HEK293 (cell line): ENCODE measurements at regions not wholly inside any gene's neighbourhood (a gene's known extent, or its start where the extent isn't known, plus 50 kb on each side); places are given as distances from the start of the nearest gene placed in this dataset.

Experiments used
- CTCF ChIA-PET: fragments of 350-600 bp; formaldehyde crosslinking; extraction: SDS; loops from one replicate; lab custom pipeline; 2021; ENCODE audit warnings: antibody characterized with exemption; lab: Yijun Ruan, JAX
- POLR2A ChIA-PET: fragments of 300-600 bp; formaldehyde crosslinking; extraction: SDS; loops from one replicate; lab custom pipeline; 2020; ENCODE audit warnings: antibody characterized with exemption, inconsistent platforms; lab: Yijun Ruan, JAX
- H3K27ac ChIP-seq: fragments of 200-500 bp; sonication (Bioruptor generic); 2 replicates; pipeline ENCODE4 v1.5.1; 2014; ENCODE audit warnings: low read depth, low read length, control low read depth, inconsistent platforms; ENCODE audit errors: extremely low read depth
- H3K36me3 ChIP-seq, 2 experiments: fragments of 200-500 bp in 1 of 2; sonication (Bioruptor generic) in 1 of 2; 1 replicate in 1 of 2; 2 replicates in 1 of 2; pipeline ENCODE4 v1.5.1; 2014 to 2017; ENCODE audit warnings: inconsistent platforms in 2 of 2, low read length in 2 of 2; ENCODE audit not compliant: control insufficient read depth in 2 of 2, insufficient read depth in 1 of 2
- H3K4me1 ChIP-seq: fragments of 200-500 bp; sonication (Bioruptor generic); 2 replicates; pipeline ENCODE4 v1.5.1; 2014; ENCODE audit warnings: mild to moderate bottlenecking, low read length, inconsistent platforms; ENCODE audit not compliant: control insufficient read depth, insufficient read depth
- H3K4me3 ChIP-seq: 2 replicates; pipeline ENCODE4 v1.5.1; 2011; ENCODE audit warnings: low read depth, mild to moderate bottlenecking, control low read depth, low read length, moderate library complexity
- H3K9me3 ChIP-seq: fragments of 200-500 bp; sonication (Bioruptor generic); 2 replicates; pipeline ENCODE4 v1.5.1; 2014; ENCODE audit warnings: low read depth, low read length, inconsistent platforms; ENCODE audit not compliant: control insufficient read depth, insufficient read depth
- BCL11B ChIP-seq: fragments of 450-650 bp; formaldehyde crosslinking; IDR thresholded peaks from 2 replicates; pipeline ENCODE4 v1.5.1; 2016; ENCODE audit warnings: low read depth, missing biosample characterization, missing genetic modification characterization
- CTCF ChIP-seq: fragments of 450-650 bp; formaldehyde crosslinking; IDR thresholded peaks from 2 replicates; pipeline ENCODE4 v1.5.1; 2016; ENCODE audit warnings: missing biosample characterization, missing genetic modification characterization
- KLF1 ChIP-seq: fragments of 450-650 bp; formaldehyde crosslinking; IDR thresholded peaks from 2 replicates; pipeline ENCODE4 v1.5.1; 2016; ENCODE audit warnings: missing biosample characterization, missing genetic modification characterization
- KLF8 ChIP-seq: fragments of 450-650 bp; formaldehyde crosslinking; IDR thresholded peaks from 2 replicates; pipeline ENCODE4 v1.5.1; 2016; ENCODE audit warnings: missing biosample characterization, missing genetic modification characterization
- REPIN1 ChIP-seq: fragments of 450-650 bp; formaldehyde crosslinking; IDR thresholded peaks from 2 replicates; pipeline ENCODE4 v1.5.1; 2017; ENCODE audit warnings: missing biosample characterization, missing genetic modification characterization, low read depth
- SP3 ChIP-seq: fragments of 450-650 bp; formaldehyde crosslinking; IDR thresholded peaks from 2 replicates; pipeline ENCODE4 v1.5.1; 2016; ENCODE audit warnings: missing biosample characterization, missing genetic modification characterization
- ZFHX2 ChIP-seq: fragments of 450-650 bp; formaldehyde crosslinking; conservative IDR thresholded peaks from 2 replicates; pipeline ENCODE4 v1.5.1; 2016; ENCODE audit warnings: missing biosample characterization, missing genetic modification characterization
- ZIC2 ChIP-seq: fragments of 450-650 bp; formaldehyde crosslinking; IDR thresholded peaks from 2 replicates; pipeline ENCODE4 v1.5.1; 2016; ENCODE audit warnings: missing biosample characterization, missing genetic modification characterization
- ZNF114 ChIP-seq: fragments of 450-650 bp; formaldehyde crosslinking; IDR thresholded peaks from 2 replicates; pipeline ENCODE4 v1.5.0; 2017; ENCODE audit warnings: missing biosample characterization, missing genetic modification characterization
- ZNF132 ChIP-seq: fragments of 450-650 bp; formaldehyde crosslinking; IDR thresholded peaks from 2 replicates; pipeline ENCODE4 v1.5.1; 2017; ENCODE audit warnings: missing biosample characterization, missing genetic modification characterization, borderline replicate concordance
- ZNF169 ChIP-seq: fragments of 450-650 bp; formaldehyde crosslinking; IDR thresholded peaks from 2 replicates; pipeline ENCODE4 v1.5.1; 2016; ENCODE audit warnings: missing biosample characterization, missing genetic modification characterization
- ZNF18 ChIP-seq: fragments of 450-650 bp; formaldehyde crosslinking; IDR thresholded peaks from 2 replicates; pipeline ENCODE4 v1.5.1; 2016; ENCODE audit warnings: missing biosample characterization, missing genetic modification characterization
- ZNF202 ChIP-seq: fragments of 450-650 bp; formaldehyde crosslinking; IDR thresholded peaks from 2 replicates; pipeline ENCODE4 v1.5.1; 2016; ENCODE audit warnings: missing biosample characterization, missing genetic modification characterization, borderline replicate concordance
- ZNF211 ChIP-seq: fragments of 450-650 bp; formaldehyde crosslinking; IDR thresholded peaks from 2 replicates; pipeline ENCODE4 v1.5.1; 2016; ENCODE audit warnings: low read depth, missing biosample characterization, missing genetic modification characterization
- ZNF239 ChIP-seq: fragments of 450-650 bp; formaldehyde crosslinking; IDR thresholded peaks from 2 replicates; pipeline ENCODE4 v1.5.1; 2016; ENCODE audit warnings: missing biosample characterization, missing genetic modification characterization
- ZNF26 ChIP-seq: fragments of 450-650 bp; formaldehyde crosslinking; IDR thresholded peaks from 2 replicates; pipeline ENCODE4 v1.5.1; 2016; ENCODE audit warnings: missing biosample characterization, missing genetic modification characterization
- ZNF292 ChIP-seq: fragments of 450-650 bp; formaldehyde crosslinking; IDR thresholded peaks from 2 replicates; pipeline ENCODE4 v1.5.1; 2016; ENCODE audit warnings: low read depth, missing biosample characterization, missing genetic modification characterization, borderline replicate concordance
- ZNF311 ChIP-seq: fragments of 450-650 bp; formaldehyde crosslinking; IDR thresholded peaks from 2 replicates; pipeline ENCODE4 v1.5.1; 2017; ENCODE audit warnings: missing biosample characterization, missing genetic modification characterization, borderline replicate concordance
- ZNF391 ChIP-seq: fragments of 450-650 bp; formaldehyde crosslinking; IDR thresholded peaks from 2 replicates; pipeline ENCODE4 v1.5.1; 2016; ENCODE audit warnings: low read depth, missing biosample characterization, missing genetic modification characterization, borderline replicate concordance
- ZNF548 ChIP-seq: fragments of 450-650 bp; formaldehyde crosslinking; IDR thresholded peaks from 2 replicates; pipeline ENCODE4 v1.5.1; 2016; ENCODE audit warnings: missing biosample characterization, missing genetic modification characterization
- ZNF585B ChIP-seq: fragments of 450-650 bp; formaldehyde crosslinking; IDR thresholded peaks from 2 replicates; pipeline ENCODE4 v1.5.1; 2016; ENCODE audit warnings: missing biosample characterization, missing genetic modification characterization
- ZNF610 ChIP-seq: fragments of 450-650 bp; formaldehyde crosslinking; IDR thresholded peaks from 2 replicates; pipeline ENCODE4 v1.5.1; 2016; ENCODE audit warnings: missing biosample characterization, missing genetic modification characterization, borderline replicate concordance
- ZNF623 ChIP-seq: fragments of 450-650 bp; formaldehyde crosslinking; IDR thresholded peaks from 2 replicates; pipeline ENCODE4 v1.5.1; 2016; ENCODE audit warnings: missing biosample characterization, missing genetic modification characterization
- ZNF645 ChIP-seq: fragments of 450-650 bp; formaldehyde crosslinking; IDR thresholded peaks from 2 replicates; pipeline ENCODE4; 2016; ENCODE audit warnings: missing biosample characterization, missing genetic modification characterization
- ZNF707 ChIP-seq: fragments of 450-650 bp; formaldehyde crosslinking; IDR thresholded peaks from 2 replicates; pipeline ENCODE4 v1.5.1; 2016; ENCODE audit warnings: missing biosample characterization, missing genetic modification characterization
- ZNF768 ChIP-seq: fragments of 450-650 bp; formaldehyde crosslinking; IDR thresholded peaks from 2 replicates; pipeline ENCODE4 v1.5.1; 2018; ENCODE audit warnings: missing biosample characterization, mild to moderate bottlenecking, missing genetic modification characterization
- ZSCAN16 ChIP-seq: fragments of 450-650 bp; formaldehyde crosslinking; IDR thresholded peaks from 2 replicates; pipeline ENCODE4 v1.5.1; 2016; ENCODE audit warnings: missing biosample characterization, missing genetic modification characterization
- ZSCAN30 ChIP-seq: fragments of 450-650 bp; IDR thresholded peaks from 2 replicates; pipeline ENCODE4 v1.5.1; 2018; ENCODE audit warnings: missing biosample characterization, mild to moderate bottlenecking, missing genetic modification characterization, moderate library complexity

GRCh38 chr4:140253556-140254027 is 99.6 kb upstream of the MAML3 start:
- H3K4me3 ChIP-seq = no peak overlapping the region
- POLR2A ChIA-PET = interaction anchor here (1.1 kb wide), 1 partner anchor 100 kb away, joined by 3 read pairs; the partner anchor contains the start of gene MAML3
- H3K36me3 ChIP-seq = no peaks in the 10 kb centered on the region
- no peaks in the 10 kb centered on the region for H3K9me3 ChIP-seq
- no peak overlapping the region for H3K27ac ChIP-seq
- TF ChIP-seq ZNF292 (tag by site-specific recombination) = no peak
- no peak for TF ChIP-seq ZSCAN16 (tag by site-specific recombination)
- TF ChIP-seq ZNF311 (tag by site-specific recombination) = no peak
- no peak for TF ChIP-seq ZNF645 (tag by site-specific recombination)
- TF ChIP-seq ZSCAN30 (tag by site-specific recombination) = no peak
- TF ChIP-seq ZNF548 (tag by site-specific recombination) = no peak
- no peak for TF ChIP-seq CTCF (tag by site-specific recombination)
- no peak for TF ChIP-seq REPIN1 (tag by site-specific recombination)
- TF ChIP-seq ZNF585B (tag by site-specific recombination) = no peak
- no peak for TF ChIP-seq ZNF610 (tag by site-specific recombination)
- no peak for TF ChIP-seq BCL11B (tag by site-specific recombination)
- TF ChIP-seq, all 188 proteins: peak for 0
- no peaks in the 10 kb centered on the region for H3K4me1 ChIP-seq
- CTCF ChIA-PET = interaction anchor here (0.6 to 3.6 kb wide), 10 partner anchors 9 to 516 kb away, joined by 3 to 11 read pairs (median 4); no protein-coding TSS in a partner anchor

GRCh38 chr4:140252742-140253555 is 99.0 kb upstream of the MAML3 start:
- peak overlapping the region; percentile 35 for H3K4me3 ChIP-seq
- peak overlapping the region; percentile 65; the same call in 1 of the 2 replicates for H3K27ac ChIP-seq
- CTCF ChIA-PET = interaction anchor here (0.5 to 3.6 kb wide), 11 partner anchors 8 to 515 kb away, joined by 3 to 11 read pairs (median 4); no protein-coding TSS in a partner anchor
- POLR2A ChIA-PET = interaction anchor here (0.7 to 1.1 kb wide), 3 partner anchors 50 to 100 kb away, joined by 3 read pairs; partner anchors contain the start of gene MAML3
- no peaks in the 10 kb centered on the region for H3K9me3 ChIP-seq
- no peaks in the 10 kb centered on the region for H3K4me1 ChIP-seq
- no peaks in the 10 kb centered on the region for H3K36me3 ChIP-seq
- TF ChIP-seq ZNF391 = no peak
- no peak for TF ChIP-seq ZNF623 (tag by site-specific recombination)
- TF ChIP-seq ZNF169 = no peak
- TF ChIP-seq ZNF202 (tag by site-specific recombination) = no peak
- TF ChIP-seq SP3 (tag by site-specific recombination) = 0 out of 2 replicates have a peak, but pooled peaks have one; percentile 22
- no peak for TF ChIP-seq ZNF610 (tag by site-specific recombination)
- TF ChIP-seq ZNF768 = no peak
- TF ChIP-seq KLF1 = no peak
- TF ChIP-seq ZNF707 (tag by site-specific recombination) = no peak
- no peak for TF ChIP-seq ZNF239 (tag by site-specific recombination)
- no peak for TF ChIP-seq ZNF211 (tag by site-specific recombination)
- 0 out of 2 replicates have a peak, but pooled peaks have one; percentile 50 for TF ChIP-seq KLF8
- TF ChIP-seq ZFHX2 = peak; percentile 91
- no peak for TF ChIP-seq ZNF132
- TF ChIP-seq ZIC2 (tag by site-specific recombination) = peak; percentile 5
- TF ChIP-seq ZNF114 = no peak
- no peak for TF ChIP-seq ZNF26
- no peak for TF ChIP-seq ZNF18
